Mucosa of rectum (tissue), 2 donors: ENCODE measurements at regions not wholly inside any gene's neighbourhood (a gene's known extent, or its start where the extent isn't known, plus 50 kb on each side); places are given as distances from the start of the nearest gene placed in this dataset.
A peak's percentile ranks its signal among the peaks of the same experiment; 100 is the strongest.
"Not testable (repeated sequence)": the region's sequence is repeated elsewhere in the genome, so short reads cannot be mapped to it uniquely, and the experiment has no call there.

Experiments
- H3K27ac ChIP-seq, 2 donors: one replicate each; pipeline ENCODE4 v1.7.0; 2013; ENCODE audit warnings: inconsistent platforms in 2 of 2, low read depth in 2 of 2, low read length in 2 of 2
- H3K27me3 ChIP-seq, 2 donors: one replicate each; pipeline ENCODE4 v1.7.0; 2013; ENCODE audit warnings: low read length in 2 of 2; ENCODE audit not compliant: control insufficient read depth in 2 of 2, insufficient read depth in 2 of 2
- H3K36me3 ChIP-seq, 2 donors: one replicate each; pipeline ENCODE4 v1.7.0; 2013; ENCODE audit warnings: low read length in 2 of 2; ENCODE audit not compliant: control insufficient read depth in 2 of 2, insufficient read depth in 2 of 2
- H3K4me1 ChIP-seq, 2 donors: one replicate each; pipeline ENCODE4 v1.7.0; 2013; ENCODE audit warnings: low read length in 2 of 2, mild to moderate bottlenecking in 1 of 2; ENCODE audit not compliant: control insufficient read depth in 2 of 2, insufficient read depth in 2 of 2
- H3K4me3 ChIP-seq, 2 donors: one replicate each; pipeline ENCODE4 v1.7.0; 2013; ENCODE audit warnings: low read length in 2 of 2
- H3K9ac ChIP-seq, 2 donors: one replicate each; pipeline ENCODE4 v1.7.0; 2013; ENCODE audit warnings: low read length in 2 of 2, low read depth in 1 of 2, mild to moderate bottlenecking in 1 of 2
- H3K9me3 ChIP-seq, 2 donors: one replicate each; pipeline ENCODE4 v1.7.0; 2013; ENCODE audit warnings: low read length in 2 of 2; ENCODE audit not compliant: control insufficient read depth in 2 of 2
- donor health status: healthy.
- donor health status: Normal muscosa, but diverticular disease.

- no peaks in the 10 kb centered on the region for H3K4me1 ChIP-seq
- H3K4me3 ChIP-seq: no peak overlapping the region
- H3K27me3 ChIP-seq: no peaks in the 10 kb centered on the region
- no peaks in the 10 kb centered on the region for H3K9me3 ChIP-seq
- H3K27ac ChIP-seq: no peak overlapping the region
- H3K36me3 ChIP-seq: no peaks in the 10 kb centered on the region
- H3K9ac ChIP-seq: no peak overlapping the region
These were observed 67.2 kb upstream of the ARHGAP29 start for GRCh38 chr1:94304553-94304952.

DNA sequence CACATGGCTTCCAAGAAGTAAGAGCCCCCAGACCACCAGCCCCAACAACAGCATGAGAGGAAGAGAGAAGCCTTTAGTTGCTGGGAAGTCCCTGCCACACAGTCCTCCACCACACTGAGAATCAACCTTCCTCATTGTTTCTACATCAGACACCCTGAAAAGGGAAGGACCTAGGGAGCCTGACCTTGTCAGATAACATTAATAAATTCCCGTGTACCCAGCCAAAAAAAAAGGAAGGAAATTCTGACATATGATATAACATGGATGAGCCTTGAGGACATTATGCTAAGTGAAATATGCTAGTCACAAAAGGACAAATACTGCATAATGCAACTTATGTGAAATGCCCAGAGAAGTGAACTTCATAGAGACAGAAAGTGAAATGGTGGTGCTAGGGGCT is 65.6 kb upstream of the ARHGAP29 start:
- Histone ChIP-seq H3K27me3 (no peaks in the 10 kb centered on the region), H3K9ac (no peak overlapping the region), H3K4me1 (no peaks in the 10 kb centered on the region), H3K4me3 (no peak overlapping the region), H3K27ac (no peak overlapping the region), H3K36me3 (no peaks in the 10 kb centered on the region), H3K9me3 (no peaks in the 10 kb centered on the region)

- H3K27me3 ChIP-seq: no peaks in the 10 kb centered on the region
- no peak overlapping the region for H3K9ac ChIP-seq
- no peaks in the 10 kb centered on the region for H3K36me3 ChIP-seq
- H3K4me1 ChIP-seq: no peaks in the 10 kb centered on the region
- no peak overlapping the region for H3K4me3 ChIP-seq
- H3K27ac ChIP-seq: no peak overlapping the region
- no peaks in the 10 kb centered on the region for H3K9me3 ChIP-seq
These were observed 65.1 kb upstream of the ARHGAP29 start for GRCh38 chr1:94302497-94302896.

GRCh38 chr1:94301186-94301585 is 63.8 kb upstream of the ARHGAP29 start:
- H3K27ac ChIP-seq: no peak overlapping the region
- no peaks in the 10 kb centered on the region for H3K36me3 ChIP-seq
- no peaks in the 10 kb centered on the region for H3K27me3 ChIP-seq
- no peak overlapping the region for H3K9ac ChIP-seq
- H3K4me1 ChIP-seq: no peaks in the 10 kb centered on the region
- no peak overlapping the region for H3K4me3 ChIP-seq
- H3K9me3 ChIP-seq: no peaks in the 10 kb centered on the region

- no peaks in the 10 kb centered on the region for H3K27me3 ChIP-seq
- H3K4me3 ChIP-seq: no peak overlapping the region
- no peaks in the 10 kb centered on the region for H3K9me3 ChIP-seq
- no peaks in the 10 kb centered on the region for H3K4me1 ChIP-seq
- H3K27ac ChIP-seq: no peak overlapping the region
- no peaks in the 10 kb centered on the region for H3K36me3 ChIP-seq
- H3K9ac ChIP-seq: no peak overlapping the region
These were observed 63.3 kb upstream of the ARHGAP29 start for GRCh38 chr1:94300731-94301130.

DNA sequence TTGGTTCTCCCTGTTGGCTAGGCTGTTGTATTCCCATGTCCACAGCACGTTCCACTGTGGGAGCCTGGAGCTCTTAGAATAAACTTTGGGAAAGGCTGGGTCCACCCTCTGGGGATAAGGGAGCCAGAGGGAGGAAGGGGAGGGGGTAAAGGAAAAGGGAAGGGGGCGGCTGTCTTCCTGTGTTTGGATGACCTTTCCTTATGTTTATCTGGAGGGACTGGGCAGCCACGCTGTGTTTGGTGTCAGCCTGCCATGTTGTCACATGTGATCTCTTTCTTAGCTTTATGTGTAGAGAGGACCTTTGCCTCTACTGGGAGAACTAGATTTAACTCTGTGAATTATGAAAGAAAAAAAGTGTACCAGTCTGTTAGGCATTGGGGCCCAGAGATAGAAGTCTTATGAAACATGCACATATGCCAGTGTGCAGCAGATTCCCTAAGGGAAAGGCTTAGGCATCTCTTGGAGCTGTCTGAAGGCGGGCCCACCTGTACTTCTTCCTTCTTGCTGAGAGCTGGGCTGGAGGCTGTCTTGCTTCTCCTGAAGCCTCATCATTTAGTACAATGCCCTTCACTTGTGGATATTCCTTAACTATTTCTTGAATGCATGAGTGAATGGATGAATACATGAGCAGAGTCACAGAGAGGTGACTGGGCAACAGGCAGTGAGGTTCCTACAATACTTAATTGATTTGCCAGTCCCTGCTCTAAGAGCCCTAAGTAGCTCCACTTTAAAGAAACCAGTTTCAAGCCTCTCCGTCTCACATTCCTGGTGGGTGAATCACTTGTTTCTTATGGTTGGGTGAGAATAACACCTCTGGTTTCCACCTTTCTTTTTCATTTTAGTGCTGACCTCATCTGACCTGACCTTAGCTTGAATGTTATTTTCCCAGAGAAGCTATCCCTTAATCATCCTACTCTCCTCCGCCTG is 62.5 kb upstream of the ARHGAP29 start:
- H3K9me3 ChIP-seq: no peaks in the 10 kb centered on the region
- no peak overlapping the region for H3K4me3 ChIP-seq
- no peaks in the 10 kb centered on the region for H3K36me3 ChIP-seq
- H3K27me3 ChIP-seq: no peaks in the 10 kb centered on the region
- no peaks in the 10 kb centered on the region for H3K4me1 ChIP-seq
- H3K9ac ChIP-seq: no peak overlapping the region
- peak overlapping the region; percentile 12 to 30 for H3K27ac ChIP-seq

DNA sequence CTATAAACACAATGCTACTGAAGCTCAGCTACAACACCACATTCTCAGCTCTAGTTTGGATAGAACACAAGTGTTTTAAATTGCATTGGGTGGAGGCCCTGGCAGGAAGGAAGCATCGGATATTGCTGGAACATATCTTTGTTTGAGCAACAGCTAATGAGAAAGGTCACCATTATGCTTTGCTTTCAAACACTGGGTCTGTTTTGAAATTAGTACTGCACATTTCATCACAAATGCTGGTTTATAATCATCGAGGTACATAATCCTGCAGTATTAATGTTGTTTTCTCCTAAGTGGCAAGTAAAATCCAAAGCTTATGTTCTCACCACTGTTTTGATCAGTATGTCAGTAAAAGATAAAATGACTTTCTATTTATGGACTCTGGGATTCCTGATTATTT is 61.5 kb upstream of the ARHGAP29 start:
- Histone ChIP-seq H3K36me3 (no peaks in the 10 kb centered on the region), H3K4me3 (no peak overlapping the region), H3K9ac (no peak overlapping the region), H3K9me3 (no peaks in the 10 kb centered on the region), H3K27ac (no peak overlapping the region), H3K4me1 (no peaks in the 10 kb centered on the region), H3K27me3 (no peaks in the 10 kb centered on the region)

DNA sequence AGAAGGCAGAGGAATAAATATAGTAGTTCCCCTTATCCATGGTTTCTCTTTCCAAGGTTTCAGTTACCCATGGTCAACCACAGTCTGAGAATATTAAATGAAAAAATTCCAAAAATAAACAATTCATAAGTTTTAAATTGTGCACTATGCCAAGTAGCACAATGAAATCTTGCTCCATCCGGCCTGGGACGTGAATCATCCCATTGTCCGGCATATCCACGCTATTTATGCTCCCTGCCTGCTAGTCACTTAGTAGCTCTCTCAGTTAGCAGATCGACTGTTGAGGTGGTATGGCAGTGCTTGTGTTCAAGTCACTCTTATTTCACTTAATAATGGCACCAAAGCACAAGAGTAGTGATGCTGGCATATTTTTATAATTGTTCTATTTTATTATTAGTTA is 58.6 kb upstream of the ARHGAP29 start:
- Histone ChIP-seq H3K9ac (no peak overlapping the region), H3K27ac (no peak overlapping the region), H3K27me3 (no peaks in the 10 kb centered on the region), H3K4me3 (no peak overlapping the region), H3K9me3 (no peaks in the 10 kb centered on the region), H3K36me3 (no peaks in the 10 kb centered on the region), H3K4me1 (no peaks in the 10 kb centered on the region)

GRCh38 chr1:94292978-94293377 is 55.6 kb upstream of the ARHGAP29 start:
- not testable (repeated sequence) for H3K4me1 ChIP-seq, H3K36me3 ChIP-seq, H3K4me3 ChIP-seq, H3K9me3 ChIP-seq, H3K27me3 ChIP-seq, H3K9ac ChIP-seq, H3K27ac ChIP-seq

DNA sequence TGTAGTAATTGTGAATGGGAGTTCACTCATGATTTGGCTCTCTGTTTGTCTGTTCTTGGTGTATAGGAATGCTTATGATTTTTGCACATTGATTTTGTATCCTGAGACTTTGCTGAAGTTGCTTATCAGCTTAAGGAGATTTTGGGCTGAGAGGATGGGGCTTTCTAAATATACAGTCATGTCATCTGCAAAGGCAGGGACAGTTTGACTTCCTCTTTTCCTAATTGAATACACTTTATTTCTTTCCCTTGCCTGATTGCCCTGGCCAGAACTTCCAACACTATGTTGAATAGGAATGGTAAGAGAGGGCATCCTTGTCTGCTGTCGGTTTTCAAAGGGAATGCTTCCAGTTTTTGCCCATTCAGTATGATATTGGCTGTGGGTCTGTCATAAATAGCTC is 51.9 kb upstream of the ARHGAP29 start:
- H3K9ac ChIP-seq, H3K36me3 ChIP-seq, H3K4me3 ChIP-seq, H3K27me3 ChIP-seq, H3K27ac ChIP-seq, H3K9me3 ChIP-seq, H3K4me1 ChIP-seq: not testable (repeated sequence)
